Left ventricle myocardium inferior (tissue), 1 donor: ENCODE measurements at regions not wholly inside any gene's neighbourhood (a gene's known extent, or its start where the extent isn't known, plus 50 kb on each side); places are given as distances from the start of the nearest gene placed in this dataset.

ENCODE experiments used
- DNase-seq: peaks from one replicate; pipeline ENCODE4 v3.0.0-alpha.2; 2020
- H3K27ac ChIP-seq: fragments of 200-600 bp; replicated peaks from 2 replicates; pipeline ENCODE4 v1.8.0; 2021
- H3K27me3 ChIP-seq: fragments of 200-600 bp; 2 replicates; pipeline ENCODE4 v1.8.0; 2021; ENCODE audit warnings: low read depth
- H3K36me3 ChIP-seq: fragments of 200-600 bp; 2 replicates; pipeline ENCODE4 v1.8.0; 2021
- H3K4me1 ChIP-seq: fragments of 200-600 bp; 2 replicates; pipeline ENCODE4 v1.8.0; 2021
- H3K4me3 ChIP-seq: fragments of 200-600 bp; 2 replicates; pipeline ENCODE4 v1.8.0; 2021; ENCODE audit warnings: mild to moderate bottlenecking, moderate library complexity
- H3K9me3 ChIP-seq: fragments of 200-600 bp; replicated peaks from 2 replicates; pipeline ENCODE4 v1.8.0; 2021
- CTCF ChIP-seq: fragments of 200-600 bp; IDR thresholded peaks from 2 replicates; pipeline ENCODE4 v1.8.0; 2021; ENCODE audit warnings: antibody characterized with exemption, mild to moderate bottlenecking, borderline replicate concordance
- intact Hi-C: fragments of 100-400 bp; cut with micrococcal nuclease; formaldehyde crosslinking; loops from one replicate; pipeline ENCODE4 v1.11.0; 2022
- donor health status: DM: no; HTN: yes; CAD: no; lungs with severe emphysema.

GRCh38 chr1:67557696-67558448, 127.1 kb upstream of the GADD45A start:
- TF ChIP-seq CTCF: no peak
- Histone ChIP-seq H3K4me3 (no peak overlapping the region), H3K27ac (no peak overlapping the region), H3K9me3 (no peaks in the 10 kb centered on the region), H3K4me1 (peaks cover 20% of the 10 kb centered on the region), H3K36me3 (no peaks in the 10 kb centered on the region), H3K27me3 (no peaks in the 10 kb centered on the region)
- intact Hi-C loops: no loop called here
- no peak for DNase-seq

DNA sequence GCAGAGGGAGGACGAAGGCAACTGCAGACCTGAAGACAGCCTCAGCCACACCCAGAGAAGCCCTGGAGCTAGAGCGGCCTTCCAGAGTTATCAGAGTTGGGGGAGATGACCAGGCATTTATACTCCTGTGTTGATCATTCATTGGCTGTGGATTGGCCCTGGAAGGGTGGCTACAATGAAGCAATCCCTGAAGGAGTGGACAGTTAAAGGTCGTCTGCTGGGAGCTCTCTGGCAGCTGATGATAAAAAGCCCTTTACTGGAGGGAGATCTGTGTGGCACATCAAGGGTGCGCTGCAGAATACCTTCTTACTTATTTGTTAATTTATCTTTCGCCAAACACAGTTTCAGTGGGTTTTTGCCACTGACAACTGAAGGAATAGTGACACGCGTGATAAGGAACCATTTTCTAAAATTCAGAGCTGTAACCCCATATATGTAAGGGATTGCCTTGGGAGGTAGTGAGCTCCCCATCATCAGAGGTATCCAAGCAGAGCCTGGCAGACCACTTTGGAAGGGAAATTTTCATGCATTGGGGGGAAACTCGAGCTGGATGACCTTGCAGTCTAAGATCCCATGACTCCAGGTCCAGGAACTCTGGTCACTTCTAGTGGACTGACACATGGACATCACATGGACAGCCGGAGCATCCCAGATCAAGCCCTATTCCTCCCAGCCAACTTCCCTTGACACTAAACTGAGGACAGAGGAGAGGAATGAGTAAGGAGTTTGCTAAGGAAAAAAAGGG, 126.4 kb upstream of the GADD45A start:
- no peaks in the 10 kb centered on the region for H3K36me3 ChIP-seq
- intact Hi-C loops: no loop called here
- no peak for DNase-seq
- TF ChIP-seq CTCF: no peak
- H3K4me1 ChIP-seq: peaks cover 21% of the 10 kb centered on the region
- peak overlapping the region; percentile 15 for H3K27ac ChIP-seq
- no peak overlapping the region for H3K4me3 ChIP-seq
- H3K27me3 ChIP-seq: no peaks in the 10 kb centered on the region
- no peaks in the 10 kb centered on the region for H3K9me3 ChIP-seq

- Histone ChIP-seq H3K27ac (peak overlapping the region; percentile 15), H3K4me3 (peak overlapping the region; percentile 23), H3K4me1 (peaks cover 28% of the 10 kb centered on the region), H3K36me3 (no peaks in the 10 kb centered on the region), H3K9me3 (no peaks in the 10 kb centered on the region), H3K27me3 (no peaks in the 10 kb centered on the region)
- DNase-seq: peak; percentile 50
- no peak for TF ChIP-seq CTCF
- intact Hi-C loops: no loop called here
Measured at GRCh38 chr1:67559222-67559700, 125.7 kb upstream of the GADD45A start.

- Histone ChIP-seq H3K36me3 (no peaks in the 10 kb centered on the region), H3K27ac (no peak overlapping the region), H3K27me3 (no peaks in the 10 kb centered on the region), H3K4me1 (peaks cover 34% of the 10 kb centered on the region), H3K4me3 (no peak overlapping the region), H3K9me3 (no peaks in the 10 kb centered on the region)
- TF ChIP-seq CTCF: no peak
- no peak for DNase-seq
- intact Hi-C loops: loop anchor here (5.0 to 10.0 kb wide), 2 partner anchors 124 to 202 kb away; partner anchors contain the start of gene GADD45A
Measured at GRCh38 chr1:67560580-67561255, 124.3 kb upstream of the GADD45A start.

- H3K4me3 ChIP-seq: peak overlapping the region; percentile 39
- TF ChIP-seq CTCF: peak; percentile 92
- H3K27ac ChIP-seq: peak overlapping the region; percentile 78
Measured at GRCh38 chr1:67561704-67562113, 123.3 kb upstream of the GADD45A start.

More at GRCh38 chr1:67561704-67562113, 123.3 kb upstream of the GADD45A start:
- Histone ChIP-seq H3K27me3 (no peaks in the 10 kb centered on the region), H3K9me3 (no peaks in the 10 kb centered on the region), H3K36me3 (no peaks in the 10 kb centered on the region), H3K4me1 (peaks cover 34% of the 10 kb centered on the region)
- intact Hi-C loops: loop anchor here (5.0 to 10.0 kb wide), 2 partner anchors 123 to 201 kb away; partner anchors contain the start of gene GADD45A
- peak; percentile 92 for DNase-seq
